HG03095 (cell line): ENCODE measurements at regions not wholly inside any gene's neighbourhood (a gene's known extent, or its start where the extent isn't known, plus 50 kb on each side); places are given as distances from the start of the nearest gene placed in this dataset.

ENCODE experiments used
- ATAC-seq: cut with Tn5 transposase; IDR thresholded peaks from one replicate; pipeline ENCODE4 v1.9.1; 2021; ENCODE audit warnings: moderate library complexity; ENCODE audit not compliant: unreplicated experiment

DNA sequence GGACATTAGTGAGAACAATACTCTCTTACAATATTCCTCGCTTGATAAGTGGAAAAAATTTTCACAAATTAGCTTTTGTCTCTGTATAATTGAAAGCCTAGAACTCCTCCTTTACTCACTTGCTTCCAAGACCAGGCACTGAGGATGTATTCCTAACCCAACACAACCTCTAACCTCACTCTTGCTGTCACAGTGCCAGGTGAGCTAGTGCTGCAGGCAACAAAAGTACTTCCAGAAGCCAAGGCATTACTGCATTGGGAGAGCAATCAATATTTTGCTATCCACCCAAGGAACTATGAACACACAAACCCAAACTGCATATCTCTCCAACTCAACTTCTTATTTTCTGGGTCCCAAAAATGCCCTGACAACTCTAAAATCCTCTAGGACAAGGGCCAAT lies 1081.0 kb downstream of the VRK1 start:
- ATAC-seq = no peak

DNA sequence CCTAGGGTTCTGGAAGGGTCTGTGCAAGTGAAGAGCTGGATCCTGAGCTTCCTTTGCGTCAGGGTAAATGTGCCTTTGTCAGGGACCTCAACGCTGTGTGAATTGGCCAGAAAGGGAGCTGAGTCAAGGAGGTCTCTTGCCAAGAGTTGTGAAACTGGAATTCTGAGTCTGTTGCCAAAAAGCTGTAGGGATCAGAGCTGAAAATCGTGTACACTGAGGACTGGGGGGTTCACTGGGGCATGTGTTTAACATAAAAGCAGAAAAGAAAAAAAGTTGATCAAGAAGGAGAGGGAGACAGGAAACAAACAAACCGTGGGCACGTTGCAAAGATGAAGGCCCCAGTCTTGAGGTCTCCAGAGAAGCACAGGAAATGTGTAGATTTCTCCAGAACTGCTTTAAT lies 1081.5 kb downstream of the VRK1 start:
- ATAC-seq = no peak

- no peak for ATAC-seq
Observed at GRCh38 chr14:97887690-97888089, 1090.5 kb downstream of the VRK1 start.

- ATAC-seq = no peak
Observed at GRCh38 chr14:97888331-97888730, 1091.1 kb downstream of the VRK1 start.

DNA sequence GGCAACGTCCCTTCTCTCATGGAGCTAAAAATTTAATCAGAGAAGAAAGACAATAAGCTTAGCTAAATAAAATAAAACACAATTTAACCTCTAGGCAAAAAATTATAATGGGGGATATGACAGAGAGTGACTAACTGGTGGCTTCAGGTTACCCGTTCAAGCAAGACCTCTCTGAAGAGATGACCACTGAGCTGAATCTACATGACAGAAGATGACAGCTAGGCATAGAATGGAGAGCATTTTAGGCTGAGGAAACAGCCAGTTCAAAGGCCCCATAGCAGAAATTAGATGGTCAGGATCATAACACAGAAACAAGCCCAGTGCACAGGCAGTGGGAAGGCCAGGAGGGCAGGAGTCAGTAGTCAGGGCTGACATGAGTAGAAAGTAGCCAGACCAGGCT lies 1094.3 kb downstream of the VRK1 start:
- ATAC-seq = no peak

DNA sequence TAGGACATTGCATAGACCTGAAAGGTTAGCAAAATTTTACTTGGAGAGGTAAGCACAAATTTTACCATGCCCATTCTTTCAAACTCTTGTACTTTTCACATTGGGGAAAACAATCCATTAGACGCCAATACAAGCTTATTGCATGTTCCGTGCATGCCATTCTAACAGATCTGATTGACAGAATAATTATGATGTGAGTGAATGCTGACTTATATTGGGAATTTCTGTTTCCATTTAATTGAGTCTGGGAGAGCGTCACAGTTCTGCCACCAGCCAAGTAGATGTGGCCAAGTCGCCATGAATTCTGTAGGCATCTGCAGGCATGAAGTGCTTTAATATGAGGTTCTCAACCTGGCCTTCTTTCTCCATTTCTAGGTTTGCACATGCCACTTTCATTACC lies 1097.4 kb downstream of the VRK1 start:
- ATAC-seq = no peak

- no peak for ATAC-seq
Observed at GRCh38 chr14:97900196-97900854, 1103.1 kb downstream of the VRK1 start.

DNA sequence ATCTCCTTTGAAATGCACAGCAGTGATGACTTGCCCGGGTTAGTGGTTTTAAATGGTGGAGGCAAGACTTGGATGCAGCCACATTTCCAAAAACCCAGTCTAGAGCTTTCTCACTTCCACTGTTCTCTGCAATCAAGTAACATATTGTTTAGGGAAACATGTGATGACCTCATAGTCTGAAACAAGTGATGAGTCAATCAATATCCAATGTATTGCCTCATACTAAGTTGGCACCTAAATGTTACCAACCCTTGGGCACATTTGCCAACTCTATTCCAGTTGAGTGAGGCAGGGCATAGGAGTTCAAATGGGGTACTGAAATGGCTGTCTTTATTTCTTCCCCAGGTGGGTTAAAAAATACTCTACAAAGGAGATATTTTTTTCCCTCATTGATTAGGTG lies 1105.4 kb downstream of the VRK1 start:
- ATAC-seq = no peak

DNA sequence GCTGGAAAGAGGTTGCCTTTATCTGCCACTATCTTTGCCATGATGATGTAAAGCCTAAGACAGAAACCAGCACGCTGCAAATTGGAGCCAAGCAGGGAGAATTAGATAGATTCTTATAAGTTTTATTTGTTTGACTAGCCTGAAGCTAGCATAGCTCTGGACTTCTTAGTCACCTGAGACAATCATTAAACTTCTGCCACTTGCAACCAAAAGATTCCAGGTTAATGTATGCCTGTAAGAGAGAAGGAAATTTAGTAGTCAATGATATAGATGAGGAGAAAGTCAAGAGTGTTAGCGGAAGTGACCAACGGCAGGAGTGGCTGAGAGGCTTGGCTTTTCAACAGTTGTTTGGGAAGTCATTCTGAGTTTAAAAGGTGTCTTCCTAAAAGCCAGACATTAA lies 1106.6 kb downstream of the VRK1 start:
- ATAC-seq = no peak

DNA sequence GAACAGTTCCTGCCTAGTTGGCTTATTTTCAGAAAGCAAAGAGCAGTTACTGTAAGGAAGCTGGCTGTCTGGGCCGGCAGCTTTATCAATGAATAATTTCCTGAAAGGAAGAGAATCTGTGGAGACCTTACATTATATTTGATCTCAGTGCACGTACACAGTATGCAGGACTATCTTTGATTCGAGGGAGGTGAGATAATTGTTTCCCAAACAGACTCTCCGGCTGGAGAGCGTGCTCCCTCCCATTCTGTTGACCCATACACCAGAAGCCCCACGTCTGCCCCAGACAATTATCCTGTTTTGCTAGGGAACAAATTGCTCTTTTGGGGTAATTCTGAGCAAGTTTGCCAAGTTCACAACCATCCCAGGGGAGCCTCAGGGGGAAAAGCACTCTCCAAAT lies 1115.0 kb downstream of the VRK1 start:
- ATAC-seq = no peak

- no peak for ATAC-seq
Observed at GRCh38 chr14:97916100-97916499, 1118.9 kb downstream of the VRK1 start.

DNA sequence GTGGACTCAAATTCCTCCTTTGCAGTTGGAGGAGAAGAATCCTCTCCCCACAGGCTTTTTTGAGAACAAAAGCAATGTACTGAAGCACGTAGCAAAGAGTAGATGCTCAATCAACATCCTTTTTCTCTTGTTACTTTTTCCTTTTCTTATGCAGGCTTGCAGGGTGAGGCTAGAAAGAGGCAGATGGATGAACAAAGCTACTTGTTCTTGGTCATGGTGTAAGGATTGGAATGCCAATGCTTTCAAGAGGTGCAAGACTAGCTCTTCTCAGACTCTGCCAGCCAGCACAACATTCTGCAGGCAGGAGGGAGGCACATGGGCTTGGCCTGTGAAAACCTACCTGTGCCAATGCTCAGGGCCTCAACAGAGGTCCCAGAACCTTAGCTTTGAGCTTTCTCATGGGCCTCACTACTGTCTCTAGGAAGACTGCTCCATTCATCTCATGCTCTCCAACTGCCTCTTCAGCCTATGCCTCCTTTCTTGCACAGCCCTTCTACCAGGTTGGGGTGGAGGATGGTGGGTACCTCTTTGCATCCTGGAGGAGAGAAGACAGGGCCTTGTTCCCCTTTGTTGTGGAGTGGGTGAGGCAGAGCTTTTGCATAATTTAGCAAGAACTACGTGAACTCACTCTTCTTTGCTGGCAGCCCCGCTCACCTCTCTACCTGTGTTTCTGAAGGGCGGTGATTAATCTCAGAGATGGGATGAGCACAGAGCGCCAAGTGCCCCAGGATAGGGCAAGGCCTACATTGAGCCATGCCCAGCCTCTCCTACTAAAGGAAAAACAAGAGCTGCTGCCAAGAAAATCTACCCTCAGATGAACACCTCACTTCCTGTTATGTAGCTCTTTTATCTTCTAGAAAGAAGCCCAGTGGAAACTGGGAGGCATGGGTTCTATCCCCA lies 1119.7 kb downstream of the VRK1 start:
- ATAC-seq = no peak

- ATAC-seq = no peak
Observed at GRCh38 chr14:97920201-97920600, 1123.0 kb downstream of the VRK1 start.

DNA sequence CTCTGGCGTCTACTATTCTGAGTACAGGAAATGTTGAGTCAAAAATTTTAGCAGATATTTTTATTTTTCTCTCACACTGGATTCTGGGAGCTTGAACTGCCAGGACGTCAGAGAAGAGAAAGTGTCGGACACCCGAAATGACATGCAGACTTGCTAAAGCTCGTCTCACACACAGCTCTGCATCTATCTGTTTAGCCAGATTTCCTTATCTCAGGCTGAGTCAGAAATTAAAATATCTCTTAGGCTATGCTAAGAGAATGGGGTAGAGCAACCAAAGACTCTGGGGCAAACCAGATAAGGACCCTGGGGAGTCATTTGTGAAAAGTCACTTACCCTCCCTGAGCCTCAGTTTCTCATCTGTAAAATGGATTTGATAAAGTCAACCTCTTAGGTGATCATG lies 1124.1 kb downstream of the VRK1 start:
- ATAC-seq = no peak

GRCh38 chr14:97924922-97925613 lies 1127.9 kb downstream of the VRK1 start:
- no peak for ATAC-seq

DNA sequence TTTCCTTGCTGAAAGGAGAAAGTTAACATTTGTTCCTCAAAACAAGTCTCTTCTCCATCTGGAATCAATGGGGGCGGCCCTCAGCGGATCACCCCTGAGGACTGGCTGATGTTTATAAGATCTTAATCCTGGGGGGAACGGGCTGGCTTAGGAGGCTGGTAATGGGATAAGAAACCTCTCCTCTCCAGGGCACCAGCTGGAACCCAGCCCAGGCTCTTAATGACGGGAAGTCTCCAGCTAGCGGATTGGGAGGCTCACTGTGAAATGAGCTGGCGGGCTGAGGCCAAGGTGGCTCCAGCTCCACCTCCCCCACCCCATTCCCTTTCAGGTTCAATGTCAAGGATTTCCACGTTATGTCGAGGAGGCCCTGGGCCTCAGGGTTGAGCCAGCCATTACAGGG lies 1133.0 kb downstream of the VRK1 start:
- no peak for ATAC-seq

DNA sequence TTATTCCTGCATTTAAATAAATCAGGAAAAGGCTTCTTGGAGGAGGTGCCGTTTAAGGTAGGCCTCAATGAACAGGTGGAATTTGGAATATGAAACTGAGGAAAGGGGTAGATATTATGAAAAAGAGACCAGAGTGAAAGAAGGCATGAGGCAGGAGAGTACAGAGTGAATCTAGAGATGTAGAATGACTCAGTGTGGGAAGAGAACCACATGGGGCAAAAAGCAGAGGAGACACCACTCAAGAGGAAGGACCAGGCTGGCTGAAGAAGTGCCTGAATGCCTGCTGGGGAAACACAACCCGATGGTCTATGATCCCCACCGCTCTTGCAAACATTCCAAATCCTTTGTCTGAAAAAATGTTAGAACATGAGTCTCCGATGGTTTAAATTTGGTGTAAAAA lies 1134.1 kb downstream of the VRK1 start:
- ATAC-seq = no peak

- ATAC-seq = no peak
Observed at GRCh38 chr14:97942921-97943320, 1145.7 kb downstream of the VRK1 start.

GRCh38 chr14:97943619-97944018 lies 1146.4 kb downstream of the VRK1 start:
- no peak for ATAC-seq

DNA sequence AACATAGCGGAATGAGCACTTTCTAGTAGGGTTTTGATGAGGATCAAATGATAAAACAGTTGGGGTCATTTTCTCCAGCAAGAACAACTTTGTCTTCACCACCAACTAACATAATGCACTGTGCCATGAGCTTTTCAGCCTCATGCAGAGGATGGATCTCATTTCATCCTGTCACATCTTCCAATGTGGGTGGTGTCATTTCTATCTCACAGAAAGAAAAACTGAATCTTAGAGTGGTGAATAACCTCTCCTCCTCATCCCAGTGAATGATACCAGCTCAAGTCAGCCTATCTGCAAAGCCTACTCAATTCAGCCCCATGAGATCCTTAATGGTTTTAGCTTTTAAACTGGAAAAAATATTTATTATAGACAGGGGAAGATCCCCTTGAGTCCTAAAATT lies 1147.2 kb downstream of the VRK1 start:
- ATAC-seq = no peak

- ATAC-seq = no peak
Observed at GRCh38 chr14:97945631-97946030, 1148.4 kb downstream of the VRK1 start.

- no peak for ATAC-seq
Observed at GRCh38 chr14:97946240-97946639, 1149.1 kb downstream of the VRK1 start.
